ENCODE measurements at regions not wholly inside any gene's neighbourhood (a gene's known extent, or its start where the extent isn't known, plus 50 kb on each side); places are given as distances from the start of the nearest gene placed in this dataset.
"Not testable (repeated sequence)": the region's sequence is repeated elsewhere in the genome, so short reads cannot be mapped to it uniquely, and the experiment has no call there.

GRCh38 chr11:96708219-96708878, 318.5 kb downstream of the JRKL start:
- no peak for DNase-seq

- DNase-seq, result no peak
These were observed 323.5 kb downstream of the JRKL start for GRCh38 chr11:96713301-96713700.

DNA sequence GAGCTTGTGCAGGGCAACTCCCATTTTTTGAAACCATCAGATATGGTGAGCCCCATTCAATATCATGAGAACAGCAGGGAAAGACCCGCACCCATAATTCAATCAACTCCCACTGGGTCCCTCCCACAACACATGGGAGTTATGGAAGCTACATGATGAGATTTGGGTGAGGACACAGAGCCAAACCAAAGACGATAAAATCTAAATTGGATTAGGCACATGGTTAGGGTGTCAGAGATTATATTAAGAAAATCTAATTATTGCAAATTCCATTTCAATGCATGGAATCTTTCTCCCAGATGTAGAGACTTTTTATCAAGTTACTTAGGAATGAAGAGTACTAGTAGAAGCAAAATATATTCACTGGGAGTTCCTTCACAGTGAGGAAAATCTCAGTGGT, 324.9 kb downstream of the JRKL start:
- no peak for DNase-seq

GRCh38 chr11:96715208-96715607, 325.4 kb downstream of the JRKL start:
- no peak for DNase-seq

- DNase-seq, result no peak
These were observed 346.8 kb downstream of the JRKL start for GRCh38 chr11:96736601-96737000.

DNA sequence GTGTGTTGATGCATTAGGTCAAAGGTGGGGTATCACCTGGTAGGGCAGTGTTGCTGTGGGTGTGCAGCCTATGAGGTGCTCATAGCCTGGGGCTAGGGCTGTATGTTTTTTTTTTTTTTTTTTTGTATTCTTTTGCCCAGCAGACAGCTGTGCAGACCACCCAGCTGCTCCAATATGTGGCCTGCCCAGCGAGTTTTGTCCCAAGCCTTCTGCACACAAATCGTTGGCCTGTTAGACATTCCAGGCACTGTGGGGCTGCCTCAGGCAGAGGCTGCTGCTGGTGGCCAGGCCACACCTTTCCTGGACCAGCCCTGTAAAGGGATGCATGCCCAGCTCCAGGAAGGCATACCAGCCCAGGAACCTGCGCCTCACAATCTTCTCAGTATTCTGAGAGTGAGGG, 348.5 kb downstream of the JRKL start:
- DNase-seq, result no peak

DNA sequence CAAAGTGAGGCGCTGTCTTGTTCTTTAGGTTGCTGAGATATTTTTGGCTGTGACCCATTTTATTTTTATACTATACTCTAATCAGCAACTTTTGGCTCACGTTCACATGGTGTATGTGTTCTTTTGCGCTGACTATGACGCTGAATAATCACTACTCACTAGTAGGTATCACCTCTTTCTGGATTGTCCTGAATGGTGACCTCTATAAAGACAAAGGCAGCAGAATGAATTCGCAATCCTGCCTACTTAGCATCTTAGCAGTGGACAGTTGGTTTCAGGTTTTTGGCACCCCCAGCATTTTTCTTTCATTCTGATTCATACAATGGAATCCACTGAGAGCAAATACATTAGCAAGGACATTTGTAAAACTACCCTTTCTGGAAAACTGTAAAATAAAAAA, 351.3 kb downstream of the JRKL start:
- DNase-seq, result no peak

DNA sequence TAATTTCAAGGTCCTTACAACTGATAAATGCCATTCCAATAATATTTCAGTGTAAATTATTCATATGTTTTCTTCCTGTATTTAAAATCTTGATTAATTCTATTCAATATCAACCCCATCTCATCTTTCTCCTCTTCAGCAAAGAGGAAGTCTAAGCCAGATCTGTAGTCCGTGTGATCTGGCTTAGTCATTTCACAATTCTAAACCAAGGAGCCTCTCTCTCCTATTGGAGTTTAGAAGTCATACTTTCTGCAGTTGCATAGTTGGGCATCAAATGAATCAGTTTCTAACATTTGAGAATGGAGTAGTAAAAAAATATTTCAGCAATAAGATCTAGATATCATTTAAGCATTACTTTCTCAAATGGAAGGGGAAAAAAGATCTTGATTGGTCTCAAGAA, 354.9 kb downstream of the JRKL start:
- DNase-seq, result no peak

- no peak for DNase-seq
These were observed 359.0 kb downstream of the JRKL start for GRCh38 chr11:96748639-96749370.

GRCh38 chr11:96751807-96752206, 362.0 kb downstream of the JRKL start:
- DNase-seq, result not testable (repeated sequence)

DNA sequence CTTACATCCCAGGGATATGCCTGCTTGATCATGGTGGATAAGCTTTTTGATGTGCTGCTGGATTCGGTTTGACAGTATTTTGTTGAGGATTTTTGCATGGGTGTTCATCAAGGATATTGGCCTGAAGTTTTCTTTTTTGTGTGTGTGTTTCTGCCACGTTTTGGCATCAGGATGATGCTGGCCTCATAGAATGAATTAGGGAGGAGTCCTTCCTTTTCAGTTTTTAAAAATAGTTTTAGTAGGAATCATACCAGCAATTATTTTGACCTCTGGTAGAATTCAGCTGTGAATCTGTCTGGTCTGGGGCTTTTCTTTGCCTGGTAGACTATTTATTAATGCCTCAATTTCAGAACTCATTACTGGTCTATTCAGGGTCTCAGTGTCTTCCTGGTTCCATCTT, 362.4 kb downstream of the JRKL start:
- DNase-seq, result no peak

DNA sequence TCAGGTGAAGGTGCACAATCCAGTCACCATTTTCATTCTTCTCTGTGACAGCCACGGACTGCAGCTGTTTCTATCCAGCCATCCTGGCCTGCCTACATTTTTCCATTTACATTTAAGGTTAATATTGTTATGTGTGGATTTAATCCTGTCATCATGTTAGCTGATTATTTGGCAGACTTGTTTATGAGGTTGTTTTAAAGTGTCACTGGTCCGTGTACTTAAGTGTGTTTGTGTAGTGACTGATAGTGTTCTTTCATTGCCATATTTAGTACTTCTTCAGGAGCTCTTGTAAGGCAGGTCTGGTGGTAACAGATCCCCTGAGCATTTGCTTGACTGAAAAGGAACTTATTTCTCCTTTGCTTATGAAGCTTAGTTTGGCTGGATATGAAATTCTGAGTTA, 364.2 kb downstream of the JRKL start:
- no peak for DNase-seq

- no peak for DNase-seq
These were observed 365.4 kb downstream of the JRKL start for GRCh38 chr11:96755209-96755608.

GRCh38 chr11:96755752-96756151, 365.9 kb downstream of the JRKL start:
- DNase-seq, result no peak

- no peak for DNase-seq
These were observed 369.1 kb downstream of the JRKL start for GRCh38 chr11:96758957-96759356.

DNA sequence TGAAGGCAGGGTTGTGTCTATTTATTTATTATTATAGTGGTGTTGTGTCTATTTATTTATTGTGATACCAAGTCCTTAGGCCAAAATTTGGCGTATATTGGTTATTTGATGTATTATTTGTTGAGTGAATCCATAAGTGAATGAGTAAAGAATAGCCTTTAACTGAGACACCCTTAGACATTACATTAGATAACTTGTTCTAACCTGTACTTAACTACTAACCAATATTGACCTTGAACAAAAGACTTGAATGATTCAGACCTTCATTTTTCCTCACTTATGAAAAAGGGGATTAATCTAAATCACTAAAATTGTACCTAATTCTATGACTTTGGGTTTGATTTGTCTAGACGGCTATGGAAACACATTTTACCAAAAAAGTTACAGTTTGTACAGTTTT, 370.5 kb downstream of the JRKL start:
- DNase-seq, result no peak

DNA sequence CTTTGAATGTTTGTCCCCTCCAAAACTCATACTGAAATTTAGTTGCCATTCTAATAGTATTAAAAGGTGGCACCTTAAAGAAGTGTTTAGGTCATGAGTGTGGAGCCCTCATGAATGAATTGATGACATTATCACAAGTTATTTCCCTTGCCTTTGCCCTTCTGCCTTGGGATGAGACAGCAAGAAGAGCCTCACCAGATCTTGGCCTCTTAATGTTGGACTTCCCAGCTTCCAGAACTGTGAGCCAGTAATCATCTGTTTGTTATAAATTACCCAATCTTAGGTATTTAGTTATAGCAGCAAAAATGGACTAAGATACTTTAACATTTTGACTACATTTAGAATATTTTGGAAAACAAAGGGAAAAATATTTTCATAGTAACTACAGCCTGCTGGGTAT, 371.0 kb downstream of the JRKL start:
- no peak for DNase-seq

DNA sequence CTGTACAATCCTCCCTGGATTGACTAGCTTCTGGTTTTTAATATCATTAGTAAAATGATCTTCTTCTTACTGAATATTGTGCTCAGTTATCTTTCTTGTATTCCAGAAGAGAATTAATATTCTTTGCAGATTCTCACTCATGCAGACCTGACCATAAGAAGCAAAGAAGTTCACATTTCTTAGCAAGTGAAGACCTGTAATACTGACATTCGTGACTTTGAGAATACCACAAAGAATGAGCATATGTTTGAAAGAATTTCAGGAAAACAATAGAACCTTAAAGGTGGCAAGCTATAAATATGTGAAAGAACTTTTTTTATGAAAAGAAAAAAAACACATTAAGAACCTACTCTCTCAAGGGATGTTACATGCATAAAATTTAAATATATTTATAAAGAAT, 371.6 kb downstream of the JRKL start:
- no peak for DNase-seq

- DNase-seq, result no peak
These were observed 373.4 kb downstream of the JRKL start for GRCh38 chr11:96763244-96763643.

GRCh38 chr11:96778272-96778671, 388.5 kb downstream of the JRKL start:
- DNase-seq, result no peak

GRCh38 chr11:96779030-96779429, 389.2 kb downstream of the JRKL start:
- DNase-seq, result no peak

GRCh38 chr11:96781082-96781481, 391.3 kb downstream of the JRKL start:
- DNase-seq, result no peak

DNA sequence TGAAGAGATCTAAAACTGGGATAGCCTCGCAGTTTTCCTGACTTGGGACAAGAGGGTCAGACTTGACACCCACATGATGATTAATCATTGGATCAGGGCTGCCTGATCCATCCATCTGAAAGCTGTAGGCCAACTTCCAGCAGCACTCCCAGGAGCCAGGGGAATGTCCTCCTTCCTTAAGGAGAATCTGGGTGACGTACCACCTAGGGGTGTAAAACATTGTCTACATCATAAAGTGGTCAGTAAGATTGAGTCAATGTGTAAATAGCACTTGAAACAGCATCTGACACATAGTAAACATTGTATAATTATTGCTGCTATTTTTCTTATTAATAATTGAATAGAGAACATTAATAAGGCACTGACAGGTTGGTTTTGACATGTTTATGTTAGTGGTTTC, 392.8 kb downstream of the JRKL start:
- no peak for DNase-seq

GRCh38 chr11:96783311-96783710, 393.5 kb downstream of the JRKL start:
- DNase-seq, result no peak

DNA sequence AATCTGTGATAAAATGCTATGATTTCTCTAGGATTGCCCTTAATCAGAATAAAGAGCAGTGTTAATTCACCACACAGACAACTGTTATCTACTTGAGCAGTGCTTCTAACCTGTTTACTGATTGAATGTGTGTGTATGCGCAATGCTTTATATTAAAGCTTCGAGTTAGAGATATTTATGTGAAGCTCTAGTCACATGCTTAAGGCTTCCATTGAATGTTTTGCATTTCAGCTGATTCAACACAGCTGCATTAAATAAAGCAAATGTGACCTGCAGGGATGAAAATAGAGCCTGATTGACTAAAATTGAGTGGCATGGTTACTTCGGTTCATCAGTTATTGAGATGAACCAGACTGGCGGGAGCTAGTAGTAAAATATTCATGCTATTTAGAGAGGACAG, 395.3 kb downstream of the JRKL start:
- DNase-seq, result no peak
